T-helper 2 cell (primary cell): ENCODE measurements at regions not wholly inside any gene's neighbourhood (a gene's known extent, or its start where the extent isn't known, plus 50 kb on each side); places are given as distances from the start of the nearest gene placed in this dataset.
"Not testable (repeated sequence)": the region's sequence is repeated elsewhere in the genome, so short reads cannot be mapped to it uniquely, and the experiment has no call there.

Experiments
- DNase-seq, 5 experiments: peaks; one replicate each; pipeline versions ENCODE4 v3.0.0 to v3.0.0-alpha.2; 2012 to 2022

GRCh38 chr13:65273811-65274420 is 1956.2 kb downstream of the PCDH9 start:
- DNase-seq: not testable (repeated sequence)

GRCh38 chr13:65268009-65268408 is 1962.1 kb downstream of the PCDH9 start:
- DNase-seq: no peak

GRCh38 chr13:65265988-65266387 is 1964.1 kb downstream of the PCDH9 start:
- no peak for DNase-seq

DNA sequence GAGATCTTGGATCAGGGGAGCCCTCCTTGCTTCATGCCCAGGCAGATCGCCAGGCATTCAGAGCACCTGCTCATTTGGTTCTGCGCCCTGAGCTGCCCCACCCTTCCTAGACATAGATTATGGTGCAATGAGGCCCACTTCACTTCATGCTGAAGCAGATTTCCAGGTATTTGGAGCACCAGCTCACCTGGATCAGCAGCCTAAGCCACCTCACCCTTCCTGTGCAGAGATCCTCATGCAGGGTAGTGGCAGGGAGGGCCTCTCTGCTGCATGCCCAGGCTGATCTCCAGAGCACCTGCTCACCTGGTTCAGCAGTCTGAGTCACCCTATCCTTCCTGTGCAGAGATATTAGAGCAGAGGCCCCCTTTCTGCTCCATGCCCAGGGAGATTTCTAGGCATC is 1966.1 kb downstream of the PCDH9 start:
- DNase-seq: no peak

GRCh38 chr13:65260946-65261891 is 1968.9 kb downstream of the PCDH9 start:
- DNase-seq: no peak

- DNase-seq: no peak
Observed at GRCh38 chr13:65240773-65241172, 1989.4 kb downstream of the PCDH9 start.

DNA sequence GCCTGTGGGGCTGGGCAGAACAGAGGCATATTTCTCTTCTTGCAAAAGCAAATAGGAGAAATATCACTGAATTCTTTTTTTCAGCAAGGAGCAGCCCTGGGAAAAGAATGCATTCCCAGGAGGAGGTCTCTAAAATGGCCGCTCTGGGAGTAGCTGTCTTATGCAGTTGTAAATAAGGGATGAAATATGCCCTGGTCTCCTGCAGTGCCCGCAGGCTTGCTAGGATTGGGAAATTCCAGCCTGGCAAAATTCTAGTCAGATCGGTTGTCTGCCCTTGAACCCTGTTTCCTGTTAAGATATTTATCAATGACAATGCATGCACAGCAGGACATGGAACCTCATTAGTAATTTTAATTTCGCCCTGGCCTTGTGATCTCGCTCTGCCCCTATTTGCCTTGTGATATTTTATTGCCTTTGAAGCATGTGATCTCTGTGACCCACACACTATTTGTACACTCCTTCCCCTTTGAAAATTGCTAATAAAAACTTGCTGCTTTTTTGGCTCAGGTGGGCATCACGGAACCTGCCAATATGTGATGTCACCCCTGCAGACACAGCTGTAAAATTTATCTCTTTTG is 1993.2 kb downstream of the PCDH9 start:
- DNase-seq: no peak

GRCh38 chr13:65217471-65217995 is 2012.6 kb downstream of the PCDH9 start:
- DNase-seq: no peak

- not testable (repeated sequence) for DNase-seq
Observed at GRCh38 chr13:65202845-65203244, 2027.3 kb downstream of the PCDH9 start.

DNA sequence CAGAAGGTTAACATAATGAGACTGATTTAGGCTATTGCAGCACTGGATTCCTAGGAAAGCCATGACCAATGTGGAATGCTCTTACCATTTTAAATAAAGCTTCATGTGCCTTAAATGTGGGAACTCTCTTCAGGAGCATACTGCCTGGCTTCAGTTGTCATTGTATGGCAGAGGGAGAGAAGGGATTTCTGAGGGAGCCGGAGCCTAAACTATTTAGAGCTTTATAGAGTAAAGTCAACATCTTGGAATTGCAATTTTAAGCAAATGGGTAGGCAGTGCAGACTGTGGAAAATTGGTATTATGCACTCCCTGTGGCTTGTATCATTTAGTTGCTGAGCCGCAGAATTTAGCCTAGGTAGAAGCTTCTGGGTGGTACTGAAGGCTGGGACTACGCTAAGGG is 2041.4 kb downstream of the PCDH9 start:
- no peak for DNase-seq

DNA sequence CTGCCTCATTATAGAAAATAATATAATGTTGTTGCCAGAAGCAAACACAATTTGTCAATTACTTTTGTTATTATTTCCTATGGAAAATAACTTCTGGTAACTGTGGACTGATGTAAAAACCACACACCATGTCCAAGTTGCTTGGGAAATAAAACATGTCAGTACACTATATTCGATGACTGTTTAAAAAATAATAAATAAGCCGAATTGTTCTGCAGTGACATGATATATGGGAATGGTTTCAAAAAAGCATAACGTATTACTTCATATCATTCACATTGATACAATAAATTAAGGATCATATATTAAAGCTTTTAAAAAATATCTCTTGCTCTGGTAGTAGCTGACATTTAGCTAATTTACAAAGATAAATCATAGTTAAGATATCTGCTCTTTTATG is 2062.1 kb downstream of the PCDH9 start:
- no peak for DNase-seq

DNA sequence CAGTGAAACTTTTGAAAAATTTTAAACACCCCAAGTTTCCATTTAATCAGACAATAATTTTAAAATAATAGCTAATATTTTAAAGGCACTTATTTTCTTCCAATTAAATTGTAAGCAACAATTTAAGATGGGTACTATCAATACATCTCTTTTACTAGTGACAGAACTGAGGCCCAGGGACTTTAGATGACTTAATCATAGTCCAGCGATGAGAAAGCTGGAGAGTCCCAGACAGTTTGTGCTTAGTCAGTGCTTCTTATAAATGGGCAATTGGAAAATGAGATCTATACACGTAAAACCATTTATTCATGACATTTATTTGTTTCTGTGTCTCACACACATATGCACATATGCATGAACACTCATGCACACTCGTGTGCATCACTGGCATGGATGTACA is 2063.5 kb downstream of the PCDH9 start:
- no peak for DNase-seq

GRCh38 chr13:65159803-65160202 is 2070.3 kb downstream of the PCDH9 start:
- no peak for DNase-seq

DNA sequence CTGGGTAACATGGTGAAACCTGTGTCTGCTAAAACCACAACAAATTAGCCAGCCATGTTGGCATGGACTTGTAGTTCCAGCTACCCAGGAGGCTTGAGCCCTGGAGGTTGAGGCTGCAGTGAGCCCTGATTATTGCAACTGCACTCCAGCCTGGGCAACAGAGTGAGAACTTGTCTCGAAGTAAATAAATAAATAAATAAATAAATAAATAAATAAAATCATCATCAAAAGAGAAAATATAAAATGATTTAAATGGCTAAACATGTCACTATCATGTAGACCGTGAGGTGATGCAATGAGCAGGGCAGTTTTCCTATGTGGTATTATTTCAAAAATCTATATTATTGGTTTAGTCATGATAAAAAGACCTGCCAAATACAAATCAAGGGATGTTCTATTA is 2074.3 kb downstream of the PCDH9 start:
- no peak for DNase-seq

- DNase-seq: no peak
Observed at GRCh38 chr13:65154661-65155447, 2075.3 kb downstream of the PCDH9 start.

- no peak for DNase-seq
Observed at GRCh38 chr13:65149687-65150086, 2080.4 kb downstream of the PCDH9 start.

GRCh38 chr13:65143920-65144319 is 2086.2 kb downstream of the PCDH9 start:
- DNase-seq: no peak

- no peak for DNase-seq
Observed at GRCh38 chr13:65133094-65133493, 2097.0 kb downstream of the PCDH9 start.

DNA sequence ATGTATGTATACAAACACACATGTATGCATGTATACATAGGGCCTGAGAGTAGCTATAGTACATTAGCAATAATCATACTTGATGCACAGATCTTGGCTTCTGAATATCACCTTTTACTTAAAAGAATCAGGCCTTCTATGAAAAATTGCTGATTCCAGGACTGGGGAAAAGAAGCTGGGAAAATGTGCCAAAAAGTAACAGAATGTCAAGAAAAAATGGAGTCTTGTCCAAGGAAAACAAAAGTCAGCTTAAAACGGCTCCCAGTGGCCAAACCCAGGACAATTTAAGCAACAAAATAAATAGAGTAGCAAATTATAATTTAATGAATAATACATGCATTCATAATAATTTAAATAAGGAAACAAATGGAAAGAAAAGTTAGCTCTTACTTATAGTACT is 2104.9 kb downstream of the PCDH9 start:
- no peak for DNase-seq

- no peak for DNase-seq
Observed at GRCh38 chr13:65112531-65112941, 2117.6 kb downstream of the PCDH9 start.

DNA sequence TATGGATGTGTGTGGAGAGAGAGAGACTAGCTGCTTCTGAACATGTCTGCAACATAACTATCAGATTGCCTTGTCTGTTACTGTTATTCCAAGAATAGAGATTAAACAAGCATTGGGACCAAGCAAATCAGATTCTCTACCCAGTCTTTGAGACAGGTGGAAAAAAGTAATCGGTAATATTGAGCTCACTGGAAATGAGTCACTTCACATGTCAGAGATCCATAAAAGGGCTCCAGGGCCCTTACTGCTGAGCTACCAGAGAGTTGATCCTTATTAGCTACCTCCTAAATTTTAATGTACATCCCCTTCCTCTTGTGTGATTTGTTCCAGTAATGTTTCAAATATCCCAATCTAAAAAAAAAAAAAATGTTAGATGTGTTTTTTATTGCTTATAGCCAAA is 2118.0 kb downstream of the PCDH9 start:
- no peak for DNase-seq

GRCh38 chr13:65111223-65111622 is 2118.9 kb downstream of the PCDH9 start:
- DNase-seq: no peak

GRCh38 chr13:65104436-65104835 is 2125.7 kb downstream of the PCDH9 start:
- DNase-seq: not testable (repeated sequence)
